ENCODE measurements at regions not wholly inside any gene's neighbourhood (a gene's known extent, or its start where the extent isn't known, plus 50 kb on each side); places are given as distances from the start of the nearest gene placed in this dataset.

DNA sequence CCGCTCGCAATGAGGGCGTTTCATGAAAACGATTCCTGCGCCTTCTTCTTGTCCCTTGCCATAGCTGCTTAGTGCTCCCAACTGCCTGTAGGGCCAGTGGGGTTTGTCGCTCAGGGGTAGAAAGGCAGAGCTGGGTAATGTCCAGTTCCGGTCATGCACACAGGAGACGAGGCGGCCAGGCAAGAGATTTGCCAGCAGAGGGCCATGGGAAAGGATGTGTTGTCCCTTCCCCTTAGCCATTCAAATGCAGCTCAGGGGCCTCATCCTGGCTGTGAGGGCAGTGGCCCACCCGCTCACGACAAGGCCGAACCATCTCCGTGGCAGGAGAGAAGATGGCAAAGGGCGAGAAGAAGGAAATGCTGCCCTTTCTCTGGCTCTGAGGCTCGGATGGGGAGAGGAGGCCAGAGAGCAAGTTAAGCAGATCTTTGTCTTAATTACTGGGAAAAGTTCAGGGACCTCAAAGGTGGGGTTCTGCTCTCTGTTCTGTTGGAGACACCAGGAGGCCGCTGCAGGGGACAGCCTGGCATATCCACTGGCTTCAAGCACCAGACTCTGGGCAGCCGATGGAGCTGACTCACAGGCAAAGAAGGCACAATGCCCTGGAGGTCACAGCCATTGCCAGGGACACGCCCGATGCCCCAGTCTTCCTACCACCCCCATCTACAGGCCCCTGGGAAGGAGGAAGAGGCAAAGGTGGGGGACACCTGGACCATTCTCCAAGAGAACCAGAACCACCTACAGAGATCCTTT is 534.8 kb upstream of the MGMT start:
- no peak for TF ChIP-seq POLR2A (IDR thresholded peaks at IDR 0.05)
- TF ChIP-seq, protein P1, sequence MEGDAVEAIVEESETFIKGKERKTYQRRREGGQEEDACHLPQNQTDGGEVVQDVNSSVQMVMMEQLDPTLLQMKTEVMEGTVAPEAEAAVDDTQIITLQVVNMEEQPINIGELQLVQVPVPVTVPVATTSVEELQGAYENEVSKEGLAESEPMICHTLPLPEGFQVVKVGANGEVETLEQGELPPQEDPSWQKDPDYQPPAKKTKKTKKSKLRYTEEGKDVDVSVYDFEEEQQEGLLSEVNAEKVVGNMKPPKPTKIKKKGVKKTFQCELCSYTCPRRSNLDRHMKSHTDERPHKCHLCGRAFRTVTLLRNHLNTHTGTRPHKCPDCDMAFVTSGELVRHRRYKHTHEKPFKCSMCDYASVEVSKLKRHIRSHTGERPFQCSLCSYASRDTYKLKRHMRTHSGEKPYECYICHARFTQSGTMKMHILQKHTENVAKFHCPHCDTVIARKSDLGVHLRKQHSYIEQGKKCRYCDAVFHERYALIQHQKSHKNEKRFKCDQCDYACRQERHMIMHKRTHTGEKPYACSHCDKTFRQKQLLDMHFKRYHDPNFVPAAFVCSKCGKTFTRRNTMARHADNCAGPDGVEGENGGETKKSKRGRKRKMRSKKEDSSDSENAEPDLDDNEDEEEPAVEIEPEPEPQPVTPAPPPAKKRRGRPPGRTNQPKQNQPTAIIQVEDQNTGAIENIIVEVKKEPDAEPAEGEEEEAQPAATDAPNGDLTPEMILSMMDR (IDR thresholded peaks at IDR 0.05) = no peak
- intact Hi-C loops (cut with DNase I; ENCODE audit: low total_unique reads) = no loop called here
- 83 to 85% methylated on average over 19 of the region's 19 CpGs for WGBS, 2 donors
- H3K4me3 ChIP-seq (ENCODE audit: low read depth, poor library complexity, severe bottlenecking) = no peak overlapping the region
- peak in 1 of 2 donors; percentile 65 for DNase-seq (ENCODE audit: low spot score in 2 of 2)

DNA sequence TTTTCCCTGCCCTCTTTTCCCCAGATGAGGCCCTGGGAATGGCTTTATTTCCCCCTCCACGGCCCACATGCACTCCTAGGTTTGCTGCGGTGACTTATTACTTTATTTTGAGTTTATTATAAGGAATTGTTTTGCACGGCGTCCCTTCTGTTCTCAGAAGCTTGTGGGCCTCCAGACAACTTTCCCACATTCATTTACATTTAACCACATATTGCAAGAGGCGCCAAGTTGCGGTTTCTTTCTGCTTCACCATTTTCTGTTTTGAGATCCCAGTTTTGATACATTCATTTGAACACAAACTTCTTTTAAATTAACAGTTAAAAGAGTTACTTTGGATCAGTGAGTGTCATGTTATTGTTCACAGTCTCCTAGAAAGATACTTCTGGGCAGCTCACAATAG is 532.5 kb upstream of the MGMT start:
- 81 to 86% methylated on average over 6 of the region's 6 CpGs for WGBS, 2 donors

DNA sequence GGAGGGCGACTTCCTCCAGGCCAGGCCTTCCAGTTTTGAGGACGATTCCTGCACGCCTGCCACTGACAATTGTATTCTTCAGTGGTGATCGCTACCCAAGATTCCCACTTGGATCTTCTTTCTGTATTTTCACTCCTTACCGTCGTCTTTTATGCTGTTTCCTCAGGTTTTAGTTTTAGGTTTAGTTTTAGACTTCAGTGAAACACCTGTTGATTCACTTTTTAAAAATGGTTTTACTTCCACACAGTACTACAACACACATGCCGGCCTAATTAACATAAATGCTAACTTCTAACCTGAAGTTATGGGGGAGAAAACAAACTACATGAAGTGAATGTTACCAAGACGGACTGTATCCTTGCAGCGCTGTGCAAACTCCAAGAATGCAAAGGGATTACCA is 530.6 kb upstream of the MGMT start:
- 94 to 96% methylated on average over 9 of the region's 9 CpGs for WGBS, 2 donors
- intact Hi-C loops (cut with DNase I; ENCODE audit: low total_unique reads) = no loop called here
- TF ChIP-seq, protein P1 (IDR thresholded peaks at IDR 0.05) = no peak
- no peak for TF ChIP-seq POLR2A (IDR thresholded peaks at IDR 0.05)
- DNase-seq (ENCODE audit: low spot score in 2 of 2) = no peak
- H3K4me3 ChIP-seq (ENCODE audit: low read depth, poor library complexity, severe bottlenecking) = no peak overlapping the region

More for the DNA sequence above, 532.5 kb upstream of the MGMT start:
- TF ChIP-seq, protein P1 (IDR thresholded peaks at IDR 0.05) = no peak
- TF ChIP-seq POLR2A (IDR thresholded peaks at IDR 0.05) = no peak
- intact Hi-C loops (cut with DNase I; ENCODE audit: low total_unique reads) = no loop called here
- no peak for DNase-seq (ENCODE audit: low spot score in 2 of 2)
- H3K4me3 ChIP-seq (ENCODE audit: low read depth, poor library complexity, severe bottlenecking) = no peak overlapping the region

DNA sequence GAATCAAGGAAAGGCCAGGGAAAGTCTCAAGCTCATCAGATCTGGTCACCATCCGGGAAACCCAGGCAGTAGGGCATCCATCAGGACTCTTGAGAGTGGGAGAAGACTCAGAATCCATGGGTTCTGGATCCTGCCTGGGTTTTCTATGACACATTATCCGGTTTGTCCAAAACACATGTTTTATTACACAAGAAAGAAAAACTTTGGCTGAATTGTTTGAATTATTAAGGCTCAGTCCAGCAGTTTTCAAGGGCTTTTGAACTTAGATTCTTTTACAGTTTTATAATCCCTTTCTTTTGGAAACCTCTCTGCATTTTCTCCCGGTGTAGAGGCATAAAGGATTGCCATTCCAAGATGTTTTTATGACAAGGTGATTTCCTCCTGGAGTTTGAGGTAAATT is 528.5 kb upstream of the MGMT start:
- no peak for DNase-seq (ENCODE audit: low spot score in 2 of 2)
- 47 to 71% methylated on average over 3 of the region's 3 CpGs for WGBS, 2 donors
- TF ChIP-seq, protein P1 (IDR thresholded peaks at IDR 0.05) = no peak
- no peak for TF ChIP-seq POLR2A (IDR thresholded peaks at IDR 0.05)
- intact Hi-C loops (cut with DNase I; ENCODE audit: low total_unique reads) = no loop called here
- no peak overlapping the region for H3K4me3 ChIP-seq (ENCODE audit: low read depth, poor library complexity, severe bottlenecking)

DNA sequence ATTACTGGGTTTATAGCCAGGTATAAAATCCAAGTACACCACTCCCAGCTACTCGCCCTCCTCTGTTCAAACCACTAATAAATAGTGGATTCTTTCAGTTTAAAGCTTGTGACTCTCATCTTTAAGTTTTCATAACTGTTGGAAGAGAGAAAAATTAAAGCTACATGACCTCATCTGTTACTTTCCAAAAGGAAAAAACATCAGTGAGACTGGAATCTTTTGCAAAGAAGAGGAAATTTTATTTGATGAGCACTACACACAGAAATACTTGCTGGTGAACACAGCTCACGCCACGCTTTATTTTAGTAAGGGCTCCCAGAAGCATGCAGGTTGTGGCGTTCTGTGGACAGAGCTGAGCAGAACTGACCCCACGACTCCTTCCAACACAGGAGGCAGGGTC is 527.0 kb upstream of the MGMT start:
- TF ChIP-seq, protein P1 (IDR thresholded peaks at IDR 0.05) = no peak
- TF ChIP-seq POLR2A (IDR thresholded peaks at IDR 0.05) = no peak
- DNase-seq (ENCODE audit: low spot score in 2 of 2) = no peak
- WGBS, 2 donors = 86 to 88% methylated on average over 5 of the region's 5 CpGs
- H3K4me3 ChIP-seq (ENCODE audit: low read depth, poor library complexity, severe bottlenecking) = no peak overlapping the region
- intact Hi-C loops (cut with DNase I; ENCODE audit: low total_unique reads) = no loop called here

DNA sequence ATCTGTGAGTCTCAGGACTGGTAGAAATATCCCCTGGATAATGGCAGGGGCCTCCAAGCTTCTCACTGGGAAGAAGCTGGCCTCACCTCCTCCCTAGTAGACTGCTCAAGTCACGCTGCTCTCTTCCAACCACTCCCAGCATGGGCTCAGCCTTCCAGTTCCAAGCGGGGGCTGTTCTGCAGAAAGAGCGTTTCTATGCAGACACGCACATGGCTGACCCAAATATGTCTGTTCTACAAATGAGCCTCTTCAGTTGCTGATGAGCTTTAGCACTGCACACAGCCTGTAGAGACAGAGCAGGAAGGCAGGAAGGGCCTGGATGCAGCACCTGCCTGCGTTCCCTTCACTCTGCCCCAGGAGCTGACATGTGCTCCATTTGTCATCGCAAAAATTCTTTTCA is 523.9 kb upstream of the MGMT start:
- WGBS, 2 donors = 69 to 72% methylated on average over 6 of the region's 6 CpGs
- H3K4me3 ChIP-seq (ENCODE audit: low read depth, poor library complexity, severe bottlenecking) = no peak overlapping the region
- TF ChIP-seq, protein P1 (IDR thresholded peaks at IDR 0.05) = no peak
- TF ChIP-seq POLR2A (IDR thresholded peaks at IDR 0.05) = no peak
- intact Hi-C loops (cut with DNase I; ENCODE audit: low total_unique reads) = no loop called here
- DNase-seq (ENCODE audit: low spot score in 2 of 2) = no peak

Measured in lower leg skin (tissue), 4 donors.